B cell (primary cell): ENCODE measurements at regions not wholly inside any gene's neighbourhood (a gene's known extent, or its start where the extent isn't known, plus 50 kb on each side); places are given as distances from the start of the nearest gene placed in this dataset.

Experiments
- ATAC-seq: fragments of 200-7000 bp; cut with Tn5 transposase; one replicate; pipeline ENCODE4 v1.10.0; 2021; ENCODE audit warnings: low read depth, mild to moderate bottlenecking, moderate number of reproducible peaks, moderate library complexity
- CTCF ChIA-PET: fragments of 350-600 bp; sonication (Branson Sonifier 250); formaldehyde crosslinking; loops from one replicate; lab custom pipeline; 2021; ENCODE audit warnings: antibody characterized with exemption, inconsistent platforms; lab: Charles Lee
- POLR2A ChIA-PET: fragments of 350-600 bp; sonication (Branson Sonifier 250); formaldehyde crosslinking; loops from one replicate; lab custom pipeline; 2021; ENCODE audit warnings: antibody characterized with exemption; lab: Charles Lee
- DNase-seq: peaks from one replicate; pipeline ENCODE4 v3.0.0; 2013
- H2AFZ ChIP-seq: 2 replicates; pipeline ENCODE4 v1.6.1; 2012; ENCODE audit warnings: mild to moderate bottlenecking, low read depth, low read length; ENCODE audit not compliant: insufficient read depth, poor library complexity, severe bottlenecking
- H3K27ac ChIP-seq, 2 donors: 1 replicate in 1 of 2; 2 replicates in 1 of 2; pipeline ENCODE4 v1.5.1; 2012 to 2013; ENCODE audit warnings: low read length in 2 of 2, mild to moderate bottlenecking in 2 of 2, moderate library complexity in 1 of 2
- H3K27me3 ChIP-seq, 4 experiments: fragments of 200-600 bp in 1 of 4; sonication (generic) in 1 of 4; replicated peaks in 1 of 4; 1 replicate in 2 of 4; 2 replicates in 2 of 4; pipeline versions ENCODE4 v1.6.1 to v1.7.0; 2013 to 2016; ENCODE audit warnings: low read length in 3 of 4, mild to moderate bottlenecking in 2 of 4, mixed read lengths in 1 of 4, moderate library complexity in 1 of 4; ENCODE audit not compliant: insufficient read depth in 4 of 4, control insufficient read depth in 3 of 4; ENCODE audit errors: control extremely low read depth in 1 of 4
- H3K36me3 ChIP-seq, 2 experiments: replicated peaks in 1 of 2; 1 replicate in 1 of 2; 2 replicates in 1 of 2; pipeline versions ENCODE4 v1.6.1 to v1.7.1; 2013; ENCODE audit warnings: low read length in 1 of 2; ENCODE audit not compliant: insufficient read depth in 2 of 2, control insufficient read depth in 1 of 2; ENCODE audit errors: control extremely low read depth in 1 of 2, extremely low read depth in 1 of 2
- H3K4me1 ChIP-seq, 2 donors: fragments of 200-600 bp in 1 of 2; sonication (generic) in 1 of 2; 1 replicate in 1 of 2; 2 replicates in 1 of 2; pipeline versions ENCODE4 v1.5.1 to v1.6.1; 2013 to 2017; ENCODE audit warnings: low read length in 2 of 2; ENCODE audit not compliant: control insufficient read depth in 2 of 2, insufficient read depth in 2 of 2
- H3K4me2 ChIP-seq: replicated peaks from 2 replicates; pipeline ENCODE3; 2012; ENCODE audit warnings: mild to moderate bottlenecking, low read depth, low read length; ENCODE audit not compliant: poor library complexity, severe bottlenecking
- H3K4me3 ChIP-seq, 5 experiments: fragments of 200-600 bp in 1 of 5; sonication (generic) in 1 of 5; 1 replicate in 3 of 5; 2 replicates in 2 of 5; pipeline versions ENCODE4 v1.5.1 to v1.7.0; 2011 to 2016; ENCODE audit warnings: low read length in 4 of 5, mild to moderate bottlenecking in 4 of 5, low read depth in 2 of 5, control low read depth in 1 of 5, moderate library complexity in 1 of 5; ENCODE audit not compliant: insufficient read depth in 1 of 5; ENCODE audit errors: control extremely low read depth in 1 of 5, extremely low read depth in 1 of 5
- H3K79me2 ChIP-seq: fragments of 200-600 bp; sonication (generic); one replicate; pipeline ENCODE4 v1.6.0; 2016; ENCODE audit warnings: low read length; ENCODE audit not compliant: control insufficient read depth, insufficient read depth
- H3K9ac ChIP-seq: fragments of 200-600 bp; sonication (generic); 2 replicates; pipeline ENCODE4 v1.6.1; 2017; ENCODE audit warnings: mild to moderate bottlenecking, low read length, moderate library complexity
- H3K9me3 ChIP-seq, 3 donors: one replicate each; pipeline versions ENCODE4 v1.6.1 to v1.7.1; 2013; ENCODE audit warnings: low read length in 2 of 3; ENCODE audit not compliant: control insufficient read depth in 2 of 3, insufficient read depth in 1 of 3; ENCODE audit errors: control extremely low read depth in 1 of 3
- H4K20me1 ChIP-seq: 2 replicates; pipeline ENCODE4 v1.6.0; 2012; ENCODE audit warnings: mild to moderate bottlenecking, low read length; ENCODE audit not compliant: insufficient read depth, control insufficient read depth, poor library complexity, severe bottlenecking
- H3K27ac Mint-ChIP-seq: one replicate; pipeline ENCODE4 v1.8.0; 2021; ENCODE audit warnings: mixed read lengths
- H3K27me3 Mint-ChIP-seq: one replicate; pipeline ENCODE4 v1.8.0; 2021; ENCODE audit warnings: mixed read lengths
- H3K4me1 Mint-ChIP-seq: one replicate; pipeline ENCODE4 v1.8.0; 2021; ENCODE audit warnings: mixed read lengths
- H3K4me3 Mint-ChIP-seq: one replicate; pipeline ENCODE4 v1.8.0; 2021; ENCODE audit warnings: mixed read lengths
- H3K9me3 Mint-ChIP-seq: one replicate; pipeline ENCODE4 v1.8.0; 2022; ENCODE audit warnings: mixed read lengths; ENCODE audit not compliant: insufficient read depth
- CTCF ChIP-seq: fragments of 200-600 bp; IDR thresholded peaks from one replicate; pipeline ENCODE4 v1.8.0; 2022; ENCODE audit warnings: antibody characterized with exemption, mild to moderate bottlenecking
- EZH2 ChIP-seq: IDR thresholded peaks from 2 replicates; pipeline ENCODE4 v1.6.1; 2012; ENCODE audit warnings: borderline replicate concordance, low read depth, mild to moderate bottlenecking, moderate library complexity, low read length; ENCODE audit not compliant: insufficient read depth, poor library complexity, severe bottlenecking
- WGBS: methylation state at CpG from one replicate; pipeline ENCODE4 v1.1.5; 2013; ENCODE audit warnings: missing lambda C conversion rate; ENCODE audit not compliant: insufficient coverage; 5-methylcytosine and 5-hydroxymethylcytosine counted together
- intact Hi-C: fragments of 100-400 bp; cut with micrococcal nuclease; formaldehyde crosslinking; loops from one replicate; pipeline ENCODE4 v1.10.0; 2022

- no peaks in the 10 kb centered on the region for H3K36me3 ChIP-seq
- peak overlapping the region; percentile 90 for H3K9ac ChIP-seq
- Mint-ChIP-seq H3K4me1 (peaks cover 44% of the 10 kb centered on the region), H3K4me3 (peak overlapping the region; percentile 90), H3K27ac (peak overlapping the region; percentile 97), H3K27me3 (no peaks in the 10 kb centered on the region), H3K9me3 (no peaks in the 10 kb centered on the region)
- intact Hi-C loops = loop anchor here (1.0 to 5.0 kb wide), 9 partner anchors 66 to 1280 kb away; no protein-coding TSS in a partner anchor
- peak overlapping the region; percentile 3 to 86 (median 59) for H3K4me3 ChIP-seq
- no peaks in the 10 kb centered on the region for H3K27me3 ChIP-seq
- no peaks in the 10 kb centered on the region for H4K20me1 ChIP-seq
- H3K27ac ChIP-seq = peak overlapping the region; percentile 88 to 89
- peak overlapping the region; percentile 96 for H3K4me2 ChIP-seq
- peaks cover 30 to 33% of the 10 kb centered on the region in 2 donors for H3K4me1 ChIP-seq
- H3K79me2 ChIP-seq = no peaks in the 10 kb centered on the region
- WGBS = 24% methylated on average over 20 of the region's 20 CpGs
- no peaks in the 10 kb centered on the region for H3K9me3 ChIP-seq
- H2AFZ ChIP-seq = peak overlapping the region; percentile 87
- CTCF ChIA-PET = interaction anchor here (0.7 to 2.8 kb wide), 25 partner anchors 10 to 1994 kb away, joined by 3 to 15 read pairs (median 3); no protein-coding TSS in a partner anchor
- ATAC-seq = peak; percentile 4
- POLR2A ChIA-PET = interaction anchor here (0.8 to 1.1 kb wide), 2 partner anchors 427 to 1034 kb away, joined by 3 read pairs; partner anchors contain the start of gene JARID2
- TF ChIP-seq CTCF = no peak
- TF ChIP-seq EZH2 = no peak
- no peak for DNase-seq
Observed at GRCh38 chr6:14211562-14211942, 94.0 kb downstream of the CD83 start.

- H3K27ac Mint-ChIP-seq = peak overlapping the region; percentile 97
- POLR2A ChIA-PET = interaction anchor here (0.8 to 1.1 kb wide), 2 partner anchors 426 to 1033 kb away, joined by 3 read pairs; partner anchors contain the start of gene JARID2
- peak overlapping the region; percentile 90 for H3K4me3 Mint-ChIP-seq
- peaks cover 47% of the 10 kb centered on the region for H3K4me1 Mint-ChIP-seq
- WGBS = 90% methylated on average over 2 of the region's 8 CpGs
- Histone ChIP-seq H4K20me1 (no peaks in the 10 kb centered on the region), H3K9ac (peak overlapping the region; percentile 90), H3K27ac (peak overlapping the region; percentile 88 to 89), H3K4me3 (peak overlapping the region in 3 of 5 experiments; percentile 54 to 86 (median 73)), H3K9me3 (no peaks in the 10 kb centered on the region), H3K4me2 (peak overlapping the region; percentile 96), H3K4me1 (peaks cover 30 to 33% of the 10 kb centered on the region in 2 donors), H3K36me3 (no peaks in the 10 kb centered on the region), H2AFZ (peak overlapping the region; percentile 87), H3K27me3 (no peaks in the 10 kb centered on the region), H3K79me2 (no peaks in the 10 kb centered on the region)
- CTCF ChIA-PET = interaction anchor here (0.7 to 2.8 kb wide), 25 partner anchors 9 to 1994 kb away, joined by 3 to 15 read pairs (median 3); no protein-coding TSS in a partner anchor
- intact Hi-C loops = loop anchor here (5.0 kb wide), 2 partner anchors 65 to 505 kb away; no protein-coding TSS in a partner anchor
- ATAC-seq (no peak), DNase-seq (no peak)
- no peaks in the 10 kb centered on the region for H3K27me3 Mint-ChIP-seq
- TF ChIP-seq EZH2 (no peak), CTCF (no peak)
- H3K9me3 Mint-ChIP-seq = no peaks in the 10 kb centered on the region
Observed at GRCh38 chr6:14212020-14212419, 94.4 kb downstream of the CD83 start.
